ENCODE measurements at regions not wholly inside any gene's neighbourhood (a gene's known extent, or its start where the extent isn't known, plus 50 kb on each side); places are given as distances from the start of the nearest gene placed in this dataset.

GRCh38 chr13:65768545-65768944 is 1461.6 kb downstream of the PCDH9 start:
- DNase-seq = no peak
- H3K4me1 ChIP-seq = no peaks in the 10 kb centered on the region
- H3K27me3 ChIP-seq = no peaks in the 10 kb centered on the region
- H3K9me3 ChIP-seq = no peaks in the 10 kb centered on the region; the same call in 1 of the 2 replicates
- H3K4me3 ChIP-seq (ENCODE audit: low read depth, low read length) = no peak overlapping the region
- H3K36me3 ChIP-seq = no peaks in the 10 kb centered on the region
- no peak for TF ChIP-seq CTCF (IDR thresholded peaks at IDR 0.05; ENCODE audit: low read depth, low read length)

- no peak for DNase-seq
- H3K9me3 ChIP-seq = no peaks in the 10 kb centered on the region
- no peaks in the 10 kb centered on the region for H3K4me1 ChIP-seq
- no peaks in the 10 kb centered on the region for H3K27me3 ChIP-seq
- no peak overlapping the region for H3K4me3 ChIP-seq (ENCODE audit: low read depth, low read length)
- no peaks in the 10 kb centered on the region for H3K36me3 ChIP-seq
- no peak for TF ChIP-seq CTCF (IDR thresholded peaks at IDR 0.05; ENCODE audit: low read depth, low read length)
Measured at GRCh38 chr13:65763811-65764210, 1466.3 kb downstream of the PCDH9 start.

GRCh38 chr13:65762012-65762411 is 1468.1 kb downstream of the PCDH9 start:
- DNase-seq = no peak
- H3K4me3 ChIP-seq (ENCODE audit: low read depth, low read length) = no peak overlapping the region
- no peaks in the 10 kb centered on the region for H3K9me3 ChIP-seq
- no peaks in the 10 kb centered on the region for H3K27me3 ChIP-seq
- no peaks in the 10 kb centered on the region for H3K36me3 ChIP-seq
- no peaks in the 10 kb centered on the region for H3K4me1 ChIP-seq
- no peak for TF ChIP-seq CTCF (IDR thresholded peaks at IDR 0.05; ENCODE audit: low read depth, low read length)

- Histone ChIP-seq H3K4me1 (no peaks in the 10 kb centered on the region), H3K27me3 (no peaks in the 10 kb centered on the region), H3K4me3 (ENCODE audit: low read depth, low read length) (no peak overlapping the region), H3K36me3 (no peaks in the 10 kb centered on the region), H3K9me3 (no peaks in the 10 kb centered on the region)
- TF ChIP-seq CTCF (IDR thresholded peaks at IDR 0.05; ENCODE audit: low read depth, low read length) = no peak
- DNase-seq = no peak
Measured at GRCh38 chr13:65756071-65756671, 1474.0 kb downstream of the PCDH9 start.

GRCh38 chr13:65748227-65748626 is 1481.9 kb downstream of the PCDH9 start:
- H3K9me3 ChIP-seq = no peaks in the 10 kb centered on the region

More at GRCh38 chr13:65748227-65748626, 1481.9 kb downstream of the PCDH9 start:
- no peak for DNase-seq
- Histone ChIP-seq H3K36me3 (no peaks in the 10 kb centered on the region), H3K4me3 (ENCODE audit: low read depth, low read length) (no peak overlapping the region), H3K27me3 (no peaks in the 10 kb centered on the region), H3K4me1 (no peaks in the 10 kb centered on the region)
- TF ChIP-seq CTCF (IDR thresholded peaks at IDR 0.05; ENCODE audit: low read depth, low read length) = no peak

All from BE2C (cell line).